ENCODE measurements at regions not wholly inside any gene's neighbourhood (a gene's known extent, or its start where the extent isn't known, plus 50 kb on each side); places are given as distances from the start of the nearest gene placed in this dataset.

- H3K27me3 ChIP-seq (ENCODE audit: control insufficient read depth, insufficient read depth, low read length) = no peaks in the 10 kb centered on the region
- ChIA-PET CTCF (interaction anchor here (1.0 to 2.6 kb wide), 4 partner anchors 10 to 240 kb away, joined by 3 to 13 read pairs (median 4); partner anchors contain the start of gene SNX18), POLR2A (no interaction called here)
- H3K36me3 ChIP-seq (ENCODE audit: control insufficient read depth, insufficient read depth, low read length) = no peaks in the 10 kb centered on the region
- no peak overlapping the region for H3K4me3 ChIP-seq (ENCODE audit: low read depth, low read length)
- DNase-seq (ENCODE audit: low read depth) = no peak
- no peak for TF ChIP-seq CTCF (IDR thresholded peaks at IDR 0.05; ENCODE audit: insufficient read depth, low read depth, low read length)
Observed at GRCh38 chr5:54757541-54757940, 227.9 kb downstream of the ESM1 start.

GRCh38 chr5:54756796-54757402, 228.5 kb downstream of the ESM1 start:
- DNase-seq (ENCODE audit: low read depth) = no peak
- no peak for TF ChIP-seq CTCF (IDR thresholded peaks at IDR 0.05; ENCODE audit: insufficient read depth, low read depth, low read length)
- no peak overlapping the region for H3K4me3 ChIP-seq (ENCODE audit: low read depth, low read length)
- no peaks in the 10 kb centered on the region for H3K27me3 ChIP-seq (ENCODE audit: control insufficient read depth, insufficient read depth, low read length)
- ChIA-PET CTCF (interaction anchor here (1.1 to 2.6 kb wide), 4 partner anchors 9 to 239 kb away, joined by 4 to 13 read pairs (median 6); partner anchors contain the start of gene SNX18), POLR2A (no interaction called here)
- no peaks in the 10 kb centered on the region for H3K36me3 ChIP-seq (ENCODE audit: control insufficient read depth, insufficient read depth, low read length)

GRCh38 chr5:54756301-54756700, 229.1 kb downstream of the ESM1 start:
- TF ChIP-seq CTCF (IDR thresholded peaks at IDR 0.05; ENCODE audit: insufficient read depth, low read depth, low read length) = no peak
- POLR2A ChIA-PET = no interaction called here

GRCh38 chr5:54754878-54755277, 230.5 kb downstream of the ESM1 start:
- no peaks in the 10 kb centered on the region for H3K27me3 ChIP-seq (ENCODE audit: control insufficient read depth, insufficient read depth, low read length)
- POLR2A ChIA-PET = no interaction called here
- TF ChIP-seq CTCF (IDR thresholded peaks at IDR 0.05; ENCODE audit: insufficient read depth, low read depth, low read length) = no peak

More at GRCh38 chr5:54756301-54756700, 229.1 kb downstream of the ESM1 start:
- DNase-seq (ENCODE audit: low read depth) = no peak
- Histone ChIP-seq H3K4me3 (ENCODE audit: low read depth, low read length) (no peak overlapping the region), H3K36me3 (ENCODE audit: control insufficient read depth, insufficient read depth, low read length) (no peaks in the 10 kb centered on the region), H3K27me3 (ENCODE audit: control insufficient read depth, insufficient read depth, low read length) (no peaks in the 10 kb centered on the region)
- CTCF ChIA-PET = interaction anchor here (1.1 to 2.1 kb wide), 3 partner anchors 8 to 64 kb away, joined by 4 to 8 read pairs (median 4); no protein-coding TSS in a partner anchor

GRCh38 chr5:54754420-54754819, 231.0 kb downstream of the ESM1 start:
- no peak for TF ChIP-seq CTCF (IDR thresholded peaks at IDR 0.05; ENCODE audit: insufficient read depth, low read depth, low read length)
- DNase-seq (ENCODE audit: low read depth) = no peak
- ChIA-PET POLR2A (no interaction called here), CTCF (interaction anchor here (1.3 kb wide), 1 partner anchor 9 kb away, joined by 4 read pairs; no protein-coding TSS in a partner anchor)
- H3K36me3 ChIP-seq (ENCODE audit: control insufficient read depth, insufficient read depth, low read length) = no peaks in the 10 kb centered on the region
- no peak overlapping the region for H3K4me3 ChIP-seq (ENCODE audit: low read depth, low read length)
- H3K27me3 ChIP-seq (ENCODE audit: control insufficient read depth, insufficient read depth, low read length) = no peaks in the 10 kb centered on the region

More at GRCh38 chr5:54754878-54755277, 230.5 kb downstream of the ESM1 start:
- H3K4me3 ChIP-seq (ENCODE audit: low read depth, low read length) = no peak overlapping the region
- no peak for DNase-seq (ENCODE audit: low read depth)
- no peaks in the 10 kb centered on the region for H3K36me3 ChIP-seq (ENCODE audit: control insufficient read depth, insufficient read depth, low read length)
- CTCF ChIA-PET = no interaction called here
